ENCODE measurements at regions not wholly inside any gene's neighbourhood (a gene's known extent, or its start where the extent isn't known, plus 50 kb on each side); places are given as distances from the start of the nearest gene placed in this dataset.

GRCh38 chr13:37274569-37275497 is 169.4 kb upstream of the CSNK1A1L start:
- no peak overlapping the region for H3K27ac ChIP-seq (ENCODE audit: low read depth, low read length)
- H3K9me3 ChIP-seq (ENCODE audit: control insufficient read depth in 3 of 3, low read length in 3 of 3), result peaks cover 0 to 2% (median 0%) of the 10 kb centered on the region in 3 donors
- H3K27me3 ChIP-seq (ENCODE audit: control insufficient read depth in 3 of 3, insufficient read depth in 3 of 3, low read length in 3 of 3), result no peaks in the 10 kb centered on the region

GRCh38 chr13:37273836-37274235 is 168.4 kb upstream of the CSNK1A1L start:
- Histone ChIP-seq H3K36me3 (ENCODE audit: control insufficient read depth in 3 of 3, insufficient read depth in 3 of 3, low read length in 3 of 3) (no peaks in the 10 kb centered on the region), H3K4me3 (ENCODE audit: low read length in 3 of 3) (no peak overlapping the region), H3K27ac (ENCODE audit: low read depth, low read length) (no peak overlapping the region), H3K27me3 (ENCODE audit: control insufficient read depth in 3 of 3, insufficient read depth in 3 of 3, low read length in 3 of 3) (no peaks in the 10 kb centered on the region), H3K4me1 (ENCODE audit: control insufficient read depth in 3 of 3, insufficient read depth in 3 of 3, low read length in 3 of 3) (no peaks in the 10 kb centered on the region), H3K9me3 (ENCODE audit: control insufficient read depth in 3 of 3, low read length in 3 of 3) (peaks cover 0 to 4% (median 2%) of the 10 kb centered on the region in 3 donors), H3K9ac (ENCODE audit: low read depth in 1 of 3, low read length in 3 of 3) (no peak overlapping the region)

More at GRCh38 chr13:37274569-37275497, 169.4 kb upstream of the CSNK1A1L start:
- Histone ChIP-seq H3K4me1 (ENCODE audit: control insufficient read depth in 3 of 3, insufficient read depth in 3 of 3, low read length in 3 of 3) (no peaks in the 10 kb centered on the region), H3K36me3 (ENCODE audit: control insufficient read depth in 3 of 3, insufficient read depth in 3 of 3, low read length in 3 of 3) (no peaks in the 10 kb centered on the region), H3K4me3 (ENCODE audit: low read length in 3 of 3) (no peak overlapping the region), H3K9ac (ENCODE audit: low read depth in 1 of 3, low read length in 3 of 3) (no peak overlapping the region)

- Histone ChIP-seq H3K27me3 (ENCODE audit: control insufficient read depth in 3 of 3, insufficient read depth in 3 of 3, low read length in 3 of 3) (no peaks in the 10 kb centered on the region), H3K4me3 (ENCODE audit: low read length in 3 of 3) (no peak overlapping the region), H3K36me3 (ENCODE audit: control insufficient read depth in 3 of 3, insufficient read depth in 3 of 3, low read length in 3 of 3) (no peaks in the 10 kb centered on the region), H3K27ac (ENCODE audit: low read depth, low read length) (no peak overlapping the region), H3K9ac (ENCODE audit: low read depth in 1 of 3, low read length in 3 of 3) (no peak overlapping the region), H3K4me1 (ENCODE audit: control insufficient read depth in 3 of 3, insufficient read depth in 3 of 3, low read length in 3 of 3) (no peaks in the 10 kb centered on the region), H3K9me3 (ENCODE audit: control insufficient read depth in 3 of 3, low read length in 3 of 3) (peaks cover 0 to 4% (median 2%) of the 10 kb centered on the region in 3 donors)
These were observed 164.9 kb upstream of the CSNK1A1L start for GRCh38 chr13:37270226-37271001.

- no peaks in the 10 kb centered on the region for H3K36me3 ChIP-seq (ENCODE audit: control insufficient read depth in 3 of 3, insufficient read depth in 3 of 3, low read length in 3 of 3)
- peaks cover 0 to 8% (median 3%) of the 10 kb centered on the region in 3 donors for H3K9me3 ChIP-seq (ENCODE audit: control insufficient read depth in 3 of 3, low read length in 3 of 3)
- H3K4me1 ChIP-seq (ENCODE audit: control insufficient read depth in 3 of 3, insufficient read depth in 3 of 3, low read length in 3 of 3), result no peaks in the 10 kb centered on the region
- no peak overlapping the region for H3K27ac ChIP-seq (ENCODE audit: low read depth, low read length)
- H3K27me3 ChIP-seq (ENCODE audit: control insufficient read depth in 3 of 3, insufficient read depth in 3 of 3, low read length in 3 of 3), result no peaks in the 10 kb centered on the region
- no peak overlapping the region for H3K4me3 ChIP-seq (ENCODE audit: low read length in 3 of 3)
- no peak overlapping the region for H3K9ac ChIP-seq (ENCODE audit: low read depth in 1 of 3, low read length in 3 of 3)
These were observed 158.4 kb upstream of the CSNK1A1L start for GRCh38 chr13:37263871-37264270.

- Histone ChIP-seq H3K4me3 (ENCODE audit: low read length in 3 of 3) (no peak overlapping the region), H3K9ac (ENCODE audit: low read depth in 1 of 3, low read length in 3 of 3) (no peak overlapping the region), H3K4me1 (ENCODE audit: control insufficient read depth in 3 of 3, insufficient read depth in 3 of 3, low read length in 3 of 3) (no peaks in the 10 kb centered on the region), H3K9me3 (ENCODE audit: control insufficient read depth in 3 of 3, low read length in 3 of 3) (peaks cover 0 to 8% (median 3%) of the 10 kb centered on the region in 3 donors), H3K27me3 (ENCODE audit: control insufficient read depth in 3 of 3, insufficient read depth in 3 of 3, low read length in 3 of 3) (no peaks in the 10 kb centered on the region), H3K36me3 (ENCODE audit: control insufficient read depth in 3 of 3, insufficient read depth in 3 of 3, low read length in 3 of 3) (no peaks in the 10 kb centered on the region), H3K27ac (ENCODE audit: low read depth, low read length) (no peak overlapping the region)
These were observed 152.2 kb upstream of the CSNK1A1L start for GRCh38 chr13:37257706-37258105.

- H3K4me1 ChIP-seq (ENCODE audit: control insufficient read depth in 3 of 3, insufficient read depth in 3 of 3, low read length in 3 of 3), result no peaks in the 10 kb centered on the region
- H3K36me3 ChIP-seq (ENCODE audit: control insufficient read depth in 3 of 3, insufficient read depth in 3 of 3, low read length in 3 of 3), result no peaks in the 10 kb centered on the region
- H3K27me3 ChIP-seq (ENCODE audit: control insufficient read depth in 3 of 3, insufficient read depth in 3 of 3, low read length in 3 of 3), result no peaks in the 10 kb centered on the region
- no peak overlapping the region for H3K27ac ChIP-seq (ENCODE audit: low read depth, low read length)
- no peak overlapping the region for H3K9ac ChIP-seq (ENCODE audit: low read depth in 1 of 3, low read length in 3 of 3)
- no peak overlapping the region for H3K4me3 ChIP-seq (ENCODE audit: low read length in 3 of 3)
- H3K9me3 ChIP-seq (ENCODE audit: control insufficient read depth in 3 of 3, low read length in 3 of 3), result peaks cover 0 to 8% (median 0%) of the 10 kb centered on the region in 3 donors
These were observed 151.6 kb upstream of the CSNK1A1L start for GRCh38 chr13:37257051-37257450.

GRCh38 chr13:37241786-37242185 is 136.3 kb upstream of the CSNK1A1L start:
- Histone ChIP-seq H3K36me3 (ENCODE audit: control insufficient read depth in 3 of 3, insufficient read depth in 3 of 3, low read length in 3 of 3) (no peaks in the 10 kb centered on the region), H3K9ac (ENCODE audit: low read depth in 1 of 3, low read length in 3 of 3) (no peak overlapping the region), H3K9me3 (ENCODE audit: control insufficient read depth in 3 of 3, low read length in 3 of 3) (peaks cover 0 to 3% (median 2%) of the 10 kb centered on the region in 3 donors), H3K27ac (ENCODE audit: low read depth, low read length) (no peak overlapping the region), H3K27me3 (ENCODE audit: control insufficient read depth in 3 of 3, insufficient read depth in 3 of 3, low read length in 3 of 3) (no peaks in the 10 kb centered on the region), H3K4me1 (ENCODE audit: control insufficient read depth in 3 of 3, insufficient read depth in 3 of 3, low read length in 3 of 3) (no peaks in the 10 kb centered on the region), H3K4me3 (ENCODE audit: low read length in 3 of 3) (no peak overlapping the region)

GRCh38 chr13:37230346-37230745 is 124.9 kb upstream of the CSNK1A1L start:
- no peak overlapping the region for H3K4me3 ChIP-seq (ENCODE audit: low read length in 3 of 3)
- no peak overlapping the region for H3K27ac ChIP-seq (ENCODE audit: low read depth, low read length)
- no peak overlapping the region for H3K9ac ChIP-seq (ENCODE audit: low read depth in 1 of 3, low read length in 3 of 3)
- no peaks in the 10 kb centered on the region for H3K36me3 ChIP-seq (ENCODE audit: control insufficient read depth in 3 of 3, insufficient read depth in 3 of 3, low read length in 3 of 3)
- peaks cover 0 to 3% (median 2%) of the 10 kb centered on the region in 3 donors for H3K9me3 ChIP-seq (ENCODE audit: control insufficient read depth in 3 of 3, low read length in 3 of 3)
- H3K4me1 ChIP-seq (ENCODE audit: control insufficient read depth in 3 of 3, insufficient read depth in 3 of 3, low read length in 3 of 3), result no peaks in the 10 kb centered on the region
- H3K27me3 ChIP-seq (ENCODE audit: control insufficient read depth in 3 of 3, insufficient read depth in 3 of 3, low read length in 3 of 3), result no peaks in the 10 kb centered on the region

GRCh38 chr13:37229931-37230330 is 124.5 kb upstream of the CSNK1A1L start:
- H3K27ac ChIP-seq (ENCODE audit: low read depth, low read length), result no peak overlapping the region
- H3K4me1 ChIP-seq (ENCODE audit: control insufficient read depth in 3 of 3, insufficient read depth in 3 of 3, low read length in 3 of 3), result no peaks in the 10 kb centered on the region
- H3K9me3 ChIP-seq (ENCODE audit: control insufficient read depth in 3 of 3, low read length in 3 of 3), result peaks cover under 1 to 3% (median 2%) of the 10 kb centered on the region in 3 donors
- H3K4me3 ChIP-seq (ENCODE audit: low read length in 3 of 3), result no peak overlapping the region
- H3K27me3 ChIP-seq (ENCODE audit: control insufficient read depth in 3 of 3, insufficient read depth in 3 of 3, low read length in 3 of 3), result no peaks in the 10 kb centered on the region
- no peak overlapping the region for H3K9ac ChIP-seq (ENCODE audit: low read depth in 1 of 3, low read length in 3 of 3)
- no peaks in the 10 kb centered on the region for H3K36me3 ChIP-seq (ENCODE audit: control insufficient read depth in 3 of 3, insufficient read depth in 3 of 3, low read length in 3 of 3)

GRCh38 chr13:37226971-37227370 is 121.5 kb upstream of the CSNK1A1L start:
- H3K4me3 ChIP-seq (ENCODE audit: low read length in 3 of 3), result no peak overlapping the region
- H3K36me3 ChIP-seq (ENCODE audit: control insufficient read depth in 3 of 3, insufficient read depth in 3 of 3, low read length in 3 of 3), result no peaks in the 10 kb centered on the region
- no peak overlapping the region for H3K27ac ChIP-seq (ENCODE audit: low read depth, low read length)
- no peaks in the 10 kb centered on the region for H3K4me1 ChIP-seq (ENCODE audit: control insufficient read depth in 3 of 3, insufficient read depth in 3 of 3, low read length in 3 of 3)
- no peak overlapping the region for H3K9ac ChIP-seq (ENCODE audit: low read depth in 1 of 3, low read length in 3 of 3)
- peaks cover 0 to 3% (median 0%) of the 10 kb centered on the region in 3 donors for H3K9me3 ChIP-seq (ENCODE audit: control insufficient read depth in 3 of 3, low read length in 3 of 3)
- H3K27me3 ChIP-seq (ENCODE audit: control insufficient read depth in 3 of 3, insufficient read depth in 3 of 3, low read length in 3 of 3), result no peaks in the 10 kb centered on the region
